GM21528 (cell line): ENCODE measurements at regions not wholly inside any gene's neighbourhood (a gene's known extent, or its start where the extent isn't known, plus 50 kb on each side); places are given as distances from the start of the nearest gene placed in this dataset.

ENCODE experiments used
- ATAC-seq: cut with Tn5 transposase; IDR thresholded peaks from one replicate; pipeline ENCODE4 v1.9.1; 2021; ENCODE audit warnings: mild to moderate bottlenecking, moderate library complexity; ENCODE audit not compliant: unreplicated experiment, low FRiP score

DNA sequence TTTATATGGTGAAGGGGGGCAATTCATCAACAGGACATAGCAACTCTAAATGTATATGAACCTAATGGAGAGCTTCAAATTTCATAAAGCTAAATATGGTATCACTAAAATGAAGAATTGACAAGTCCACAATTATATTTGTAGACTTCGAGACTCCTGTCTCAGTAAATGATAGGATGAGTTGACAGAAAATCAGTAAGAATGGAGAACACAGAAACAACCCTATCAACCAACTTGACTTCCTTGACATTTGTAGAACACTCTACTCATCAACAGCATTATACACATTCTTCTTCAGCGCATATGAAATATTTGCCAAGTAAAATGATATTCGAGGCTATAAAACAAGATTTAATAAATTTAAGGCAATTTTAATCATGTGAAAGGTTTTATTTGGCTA, 322.9 kb upstream of the MAF start:
- ATAC-seq = no peak

GRCh38 chr16:79920685-79921084, 320.1 kb upstream of the MAF start:
- no peak for ATAC-seq

GRCh38 chr16:79918916-79919315, 318.4 kb upstream of the MAF start:
- ATAC-seq = no peak

GRCh38 chr16:79915761-79916160, 315.2 kb upstream of the MAF start:
- ATAC-seq = no peak

GRCh38 chr16:79914961-79915720, 314.6 kb upstream of the MAF start:
- ATAC-seq = no peak

- ATAC-seq = no peak
Measured at GRCh38 chr16:79912592-79913310, 312.2 kb upstream of the MAF start.

DNA sequence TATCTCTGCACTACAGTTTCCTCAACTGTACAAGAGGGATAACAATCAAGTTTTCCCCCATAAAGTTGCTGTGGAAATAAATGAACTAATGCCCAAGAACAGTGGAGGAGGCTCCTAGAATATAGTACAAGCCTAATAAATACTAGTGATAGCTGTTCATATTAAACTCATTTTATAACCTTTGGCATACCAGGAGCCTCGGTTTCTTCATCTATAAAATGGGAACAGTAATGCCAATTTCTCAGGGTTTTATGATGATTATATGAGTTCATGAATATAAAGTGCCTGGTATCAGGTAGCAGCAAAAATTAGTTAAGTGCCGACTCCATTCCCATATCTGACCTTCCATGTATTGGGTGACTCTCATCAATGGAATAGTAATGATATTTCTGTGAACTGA, 311.1 kb upstream of the MAF start:
- no peak for ATAC-seq

GRCh38 chr16:79909571-79909970, 309.0 kb upstream of the MAF start:
- ATAC-seq = no peak

GRCh38 chr16:79903471-79903870, 302.9 kb upstream of the MAF start:
- ATAC-seq = no peak

GRCh38 chr16:79902351-79902750, 301.8 kb upstream of the MAF start:
- ATAC-seq = no peak

DNA sequence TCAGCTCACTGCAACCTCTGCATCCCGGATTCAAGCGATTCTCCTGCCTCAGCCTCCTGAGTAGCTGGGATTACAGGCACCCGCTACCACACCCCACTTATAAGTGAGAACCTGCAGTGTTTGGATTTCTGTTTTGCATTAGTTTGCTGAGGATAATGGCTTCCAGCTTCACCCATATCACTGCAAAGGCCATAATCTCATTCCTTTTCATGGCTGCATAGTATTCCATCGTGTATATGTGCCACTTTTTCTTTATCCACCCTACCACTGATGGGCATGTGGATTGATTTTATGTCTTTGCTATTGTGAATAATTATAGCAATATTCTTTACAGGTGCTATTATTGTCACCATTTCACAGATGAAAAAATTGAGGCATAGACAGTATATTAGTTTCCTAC, 301.0 kb upstream of the MAF start:
- ATAC-seq = no peak

GRCh38 chr16:79899716-79900115, 299.2 kb upstream of the MAF start:
- no peak for ATAC-seq

DNA sequence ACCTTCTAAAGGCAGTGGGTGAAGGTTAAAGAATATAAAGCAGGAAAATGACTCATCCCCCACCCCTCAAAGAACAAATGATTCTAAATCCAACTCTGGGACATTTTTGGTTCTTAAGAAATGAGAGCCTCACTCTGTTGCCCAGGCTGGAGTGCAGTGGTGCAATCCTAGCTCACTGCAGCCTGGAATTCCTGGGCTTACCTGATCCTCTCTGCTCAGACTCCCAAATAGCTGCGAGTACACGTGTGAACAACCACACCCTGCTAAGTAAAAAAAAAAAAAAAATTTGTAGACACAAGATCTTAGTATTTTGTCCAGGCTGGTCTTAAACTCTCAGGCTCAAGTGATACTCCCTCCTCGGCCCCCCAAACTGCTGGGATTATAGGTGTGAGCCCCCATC, 298.8 kb upstream of the MAF start:
- ATAC-seq = no peak

- no peak for ATAC-seq
Measured at GRCh38 chr16:79898703-79899102, 298.2 kb upstream of the MAF start.

GRCh38 chr16:79897453-79898146, 297.1 kb upstream of the MAF start:
- ATAC-seq = no peak

GRCh38 chr16:79897104-79897452, 296.5 kb upstream of the MAF start:
- ATAC-seq = no peak

- ATAC-seq = no peak
Measured at GRCh38 chr16:79895917-79896203, 295.3 kb upstream of the MAF start.

GRCh38 chr16:79895053-79895916, 294.7 kb upstream of the MAF start:
- ATAC-seq = no peak

DNA sequence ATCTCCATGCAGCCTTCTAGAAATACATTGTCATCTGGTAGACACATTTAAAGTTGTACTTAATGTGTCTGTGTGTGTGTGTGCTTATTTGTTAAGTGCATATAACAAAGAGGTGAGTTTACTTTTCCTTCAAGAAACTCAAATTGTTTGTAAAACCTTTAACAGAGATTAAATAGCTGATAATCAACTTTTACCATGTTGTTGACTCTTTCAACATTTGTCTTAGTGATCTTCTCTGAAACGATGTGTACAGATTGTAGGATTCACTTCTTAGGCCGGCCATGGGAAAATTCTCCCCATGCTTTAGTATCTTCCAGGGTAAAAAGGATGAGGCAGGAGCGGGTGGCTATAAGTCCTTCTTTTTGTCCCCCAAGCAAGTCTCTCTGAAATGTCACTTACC, 292.9 kb upstream of the MAF start:
- ATAC-seq = no peak

DNA sequence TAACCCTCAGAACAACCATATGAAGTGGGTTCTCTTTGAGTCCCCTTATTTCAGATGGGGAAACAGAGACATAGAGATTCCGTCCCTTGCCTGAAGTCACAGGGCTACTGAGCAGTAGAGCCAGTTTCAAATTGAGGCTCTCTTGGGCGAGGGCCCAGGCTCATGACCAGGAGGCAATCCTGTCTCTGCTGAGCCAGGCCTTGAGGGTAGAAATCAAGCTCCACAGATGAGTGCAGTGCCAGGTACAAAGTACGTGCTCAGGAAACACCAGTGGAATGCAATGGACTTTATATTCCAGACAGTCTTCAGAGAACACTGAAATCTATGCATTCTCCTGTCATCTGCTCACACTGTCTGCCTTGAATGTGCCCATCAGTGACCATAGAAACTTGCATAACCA, 291.7 kb upstream of the MAF start:
- ATAC-seq = no peak

DNA sequence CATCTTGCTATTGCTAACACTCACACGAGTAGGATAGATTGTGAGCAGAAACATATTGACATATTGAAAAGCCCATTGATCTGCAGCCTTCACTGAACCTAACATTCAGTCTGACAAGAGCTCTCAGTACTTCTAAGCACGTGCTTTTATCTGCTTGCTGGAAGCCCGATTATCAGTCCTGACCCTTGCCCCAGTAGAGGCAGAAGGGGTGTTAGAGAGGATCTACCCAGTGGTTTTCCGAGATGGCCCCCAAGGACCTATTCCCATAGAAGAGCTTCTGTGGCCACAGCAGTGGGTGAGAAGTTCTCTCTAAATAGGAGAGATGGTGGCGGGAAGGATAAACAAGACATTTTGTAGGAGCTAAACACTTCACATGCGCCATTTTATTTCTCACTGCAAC, 290.9 kb upstream of the MAF start:
- ATAC-seq = no peak
